Left ventricle myocardium inferior (tissue), 1 donor: ENCODE measurements at regions not wholly inside any gene's neighbourhood (a gene's known extent, or its start where the extent isn't known, plus 50 kb on each side); places are given as distances from the start of the nearest gene placed in this dataset.
"Not testable (repeated sequence)": the region's sequence is repeated elsewhere in the genome, so short reads cannot be mapped to it uniquely, and the experiment has no call there.

Experiments used
- DNase-seq: peaks from one replicate; pipeline ENCODE4 v3.0.0-alpha.2; 2020
- H3K27ac ChIP-seq: fragments of 200-600 bp; replicated peaks from 2 replicates; pipeline ENCODE4 v1.8.0; 2021
- H3K27me3 ChIP-seq: fragments of 200-600 bp; 2 replicates; pipeline ENCODE4 v1.8.0; 2021; ENCODE audit warnings: low read depth
- H3K36me3 ChIP-seq: fragments of 200-600 bp; 2 replicates; pipeline ENCODE4 v1.8.0; 2021
- H3K4me1 ChIP-seq: fragments of 200-600 bp; 2 replicates; pipeline ENCODE4 v1.8.0; 2021
- H3K4me3 ChIP-seq: fragments of 200-600 bp; 2 replicates; pipeline ENCODE4 v1.8.0; 2021; ENCODE audit warnings: mild to moderate bottlenecking, moderate library complexity
- H3K9me3 ChIP-seq: fragments of 200-600 bp; replicated peaks from 2 replicates; pipeline ENCODE4 v1.8.0; 2021
- intact Hi-C: fragments of 100-400 bp; cut with micrococcal nuclease; formaldehyde crosslinking; loops from one replicate; pipeline ENCODE4 v1.11.0; 2022
- TF ChIP-seq, protein P1 (sequence below): fragments of 200-600 bp; IDR thresholded peaks from 2 replicates; pipeline ENCODE4 v1.8.0; 2021; ENCODE audit warnings: antibody characterized with exemption, mild to moderate bottlenecking, borderline replicate concordance
- donor health status: DM: no; HTN: yes; CAD: no; lungs with severe emphysema.

- Histone ChIP-seq H3K27ac (no peak overlapping the region), H3K9me3 (no peaks in the 10 kb centered on the region), H3K27me3 (peaks cover 6% of the 10 kb centered on the region), H3K4me3 (no peak overlapping the region), H3K4me1 (no peaks in the 10 kb centered on the region), H3K36me3 (no peaks in the 10 kb centered on the region)
- TF ChIP-seq, protein P1, sequence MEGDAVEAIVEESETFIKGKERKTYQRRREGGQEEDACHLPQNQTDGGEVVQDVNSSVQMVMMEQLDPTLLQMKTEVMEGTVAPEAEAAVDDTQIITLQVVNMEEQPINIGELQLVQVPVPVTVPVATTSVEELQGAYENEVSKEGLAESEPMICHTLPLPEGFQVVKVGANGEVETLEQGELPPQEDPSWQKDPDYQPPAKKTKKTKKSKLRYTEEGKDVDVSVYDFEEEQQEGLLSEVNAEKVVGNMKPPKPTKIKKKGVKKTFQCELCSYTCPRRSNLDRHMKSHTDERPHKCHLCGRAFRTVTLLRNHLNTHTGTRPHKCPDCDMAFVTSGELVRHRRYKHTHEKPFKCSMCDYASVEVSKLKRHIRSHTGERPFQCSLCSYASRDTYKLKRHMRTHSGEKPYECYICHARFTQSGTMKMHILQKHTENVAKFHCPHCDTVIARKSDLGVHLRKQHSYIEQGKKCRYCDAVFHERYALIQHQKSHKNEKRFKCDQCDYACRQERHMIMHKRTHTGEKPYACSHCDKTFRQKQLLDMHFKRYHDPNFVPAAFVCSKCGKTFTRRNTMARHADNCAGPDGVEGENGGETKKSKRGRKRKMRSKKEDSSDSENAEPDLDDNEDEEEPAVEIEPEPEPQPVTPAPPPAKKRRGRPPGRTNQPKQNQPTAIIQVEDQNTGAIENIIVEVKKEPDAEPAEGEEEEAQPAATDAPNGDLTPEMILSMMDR = no peak
- intact Hi-C loops = no loop called here
- DNase-seq = no peak
Observed at GRCh38 chr15:38809621-38810020, 245.0 kb upstream of the RASGRP1 start.

DNA sequence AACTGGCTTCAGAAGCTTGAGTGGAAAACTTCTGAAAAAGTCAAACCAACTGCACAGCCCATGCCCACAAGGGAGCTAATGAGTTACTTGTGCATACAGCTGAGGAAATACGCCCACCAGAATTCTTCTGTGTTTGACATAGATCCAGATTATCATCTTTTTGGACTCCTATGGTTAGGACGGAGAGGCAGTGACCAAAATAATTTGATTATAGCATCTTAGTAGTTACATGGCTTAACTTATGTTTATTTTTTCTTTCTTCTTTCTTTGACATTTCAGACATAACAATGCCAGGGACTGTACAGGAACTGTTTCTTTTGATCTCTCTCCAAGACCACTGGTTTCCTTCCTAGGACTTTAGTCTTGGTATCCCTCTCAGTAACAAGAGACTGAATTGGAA is 246.1 kb upstream of the RASGRP1 start:
- Histone ChIP-seq H3K9me3 (no peaks in the 10 kb centered on the region), H3K4me1 (no peaks in the 10 kb centered on the region), H3K4me3 (no peak overlapping the region), H3K27ac (no peak overlapping the region), H3K36me3 (no peaks in the 10 kb centered on the region), H3K27me3 (no peaks in the 10 kb centered on the region)
- no peak for DNase-seq
- intact Hi-C loops = no loop called here
- TF ChIP-seq, protein P1 = no peak

GRCh38 chr15:38814254-38814653 is 249.6 kb upstream of the RASGRP1 start:
- H3K9me3 ChIP-seq, H3K4me3 ChIP-seq, intact Hi-C loops, H3K27me3 ChIP-seq, H3K4me1 ChIP-seq, DNase-seq, H3K27ac ChIP-seq, H3K36me3 ChIP-seq: not testable (repeated sequence)

DNA sequence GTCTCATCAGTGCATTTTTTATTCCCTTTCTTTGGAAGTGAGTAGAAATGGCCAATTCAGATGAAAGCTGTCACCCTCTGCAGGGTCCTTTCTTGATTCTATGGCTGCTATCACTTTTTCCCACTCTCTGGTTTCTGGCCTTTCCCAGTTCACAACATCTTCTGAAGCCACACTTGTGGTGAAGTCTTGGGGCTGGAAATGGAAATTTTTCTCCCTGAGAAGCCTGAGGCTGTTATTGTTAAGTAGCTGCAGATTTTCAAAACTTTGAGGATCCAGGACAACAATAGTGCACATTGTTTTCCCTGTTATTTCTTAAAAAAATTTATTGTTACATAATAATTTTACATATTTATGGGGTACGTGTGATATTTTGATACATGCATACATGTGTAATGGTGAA is 250.3 kb upstream of the RASGRP1 start:
- no peaks in the 10 kb centered on the region for H3K36me3 ChIP-seq
- H3K27ac ChIP-seq = no peak overlapping the region
- no peaks in the 10 kb centered on the region for H3K27me3 ChIP-seq
- no peaks in the 10 kb centered on the region for H3K9me3 ChIP-seq
- no peak for DNase-seq
- peaks cover 8% of the 10 kb centered on the region for H3K4me1 ChIP-seq
- intact Hi-C loops = loop anchor here (5.0 kb wide), 1 partner anchor 177 kb away; no protein-coding TSS in a partner anchor
- no peak overlapping the region for H3K4me3 ChIP-seq
- TF ChIP-seq, protein P1 = no peak

DNA sequence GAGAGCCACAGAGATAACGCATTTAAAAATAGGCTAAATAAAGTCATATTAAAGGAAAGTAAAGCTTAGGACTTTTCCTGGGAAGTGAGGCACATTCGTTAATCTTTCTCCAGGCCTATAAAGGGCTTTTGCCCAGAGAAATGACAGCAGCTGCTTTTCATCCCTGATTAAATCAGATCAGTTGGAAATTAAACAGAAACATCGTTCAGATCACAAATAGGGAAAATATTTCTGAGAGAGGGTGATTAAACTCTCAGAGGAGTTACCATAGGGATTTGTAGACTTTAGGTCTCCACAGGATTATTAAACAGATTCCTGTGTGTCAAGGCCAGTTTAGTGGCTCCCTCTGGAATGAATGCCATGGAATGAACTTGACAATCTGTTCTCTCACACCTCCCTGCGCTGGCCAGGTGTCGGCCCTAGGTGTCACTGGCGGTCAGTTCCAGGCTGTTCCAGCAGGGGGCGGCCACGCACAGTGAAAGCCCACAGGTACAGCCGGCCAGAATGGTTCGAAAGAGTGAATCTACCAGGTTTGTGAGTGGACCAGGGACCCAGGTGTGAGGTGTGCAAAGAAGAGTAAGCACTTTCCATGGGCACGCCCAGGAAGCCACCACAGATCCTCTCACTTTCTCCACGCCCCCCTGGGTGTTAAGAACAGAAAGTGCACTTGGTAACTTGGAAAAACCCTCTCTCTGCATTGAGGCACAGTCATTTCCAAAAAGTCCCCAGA is 253.0 kb upstream of the RASGRP1 start:
- no peaks in the 10 kb centered on the region for H3K9me3 ChIP-seq
- intact Hi-C loops = loop anchor here (5.0 kb wide), 1 partner anchor 175 kb away; no protein-coding TSS in a partner anchor
- peaks cover 8% of the 10 kb centered on the region for H3K4me1 ChIP-seq
- DNase-seq = peak; percentile 80
- no peaks in the 10 kb centered on the region for H3K27me3 ChIP-seq
- no peak overlapping the region for H3K27ac ChIP-seq
- H3K36me3 ChIP-seq = no peaks in the 10 kb centered on the region
- TF ChIP-seq, protein P1 = peak; percentile 100
- H3K4me3 ChIP-seq = no peak overlapping the region

GRCh38 chr15:38818157-38818790 is 253.7 kb upstream of the RASGRP1 start:
- H3K36me3 ChIP-seq = no peaks in the 10 kb centered on the region
- H3K27me3 ChIP-seq = no peaks in the 10 kb centered on the region
- H3K27ac ChIP-seq = no peak overlapping the region
- H3K4me1 ChIP-seq = peaks cover 8% of the 10 kb centered on the region
- TF ChIP-seq, protein P1 = no peak
- intact Hi-C loops = loop anchor here (5.0 kb wide), 1 partner anchor 174 kb away; no protein-coding TSS in a partner anchor
- no peak overlapping the region for H3K4me3 ChIP-seq
- DNase-seq = no peak
- H3K9me3 ChIP-seq = no peaks in the 10 kb centered on the region
